Left kidney (tissue), 1 donor: ENCODE measurements at regions not wholly inside any gene's neighbourhood (a gene's known extent, or its start where the extent isn't known, plus 50 kb on each side); places are given as distances from the start of the nearest gene placed in this dataset.

Experiments used
- DNase-seq: peaks from one replicate; pipeline ENCODE4 v3.0.0-alpha.2; 2013

DNA sequence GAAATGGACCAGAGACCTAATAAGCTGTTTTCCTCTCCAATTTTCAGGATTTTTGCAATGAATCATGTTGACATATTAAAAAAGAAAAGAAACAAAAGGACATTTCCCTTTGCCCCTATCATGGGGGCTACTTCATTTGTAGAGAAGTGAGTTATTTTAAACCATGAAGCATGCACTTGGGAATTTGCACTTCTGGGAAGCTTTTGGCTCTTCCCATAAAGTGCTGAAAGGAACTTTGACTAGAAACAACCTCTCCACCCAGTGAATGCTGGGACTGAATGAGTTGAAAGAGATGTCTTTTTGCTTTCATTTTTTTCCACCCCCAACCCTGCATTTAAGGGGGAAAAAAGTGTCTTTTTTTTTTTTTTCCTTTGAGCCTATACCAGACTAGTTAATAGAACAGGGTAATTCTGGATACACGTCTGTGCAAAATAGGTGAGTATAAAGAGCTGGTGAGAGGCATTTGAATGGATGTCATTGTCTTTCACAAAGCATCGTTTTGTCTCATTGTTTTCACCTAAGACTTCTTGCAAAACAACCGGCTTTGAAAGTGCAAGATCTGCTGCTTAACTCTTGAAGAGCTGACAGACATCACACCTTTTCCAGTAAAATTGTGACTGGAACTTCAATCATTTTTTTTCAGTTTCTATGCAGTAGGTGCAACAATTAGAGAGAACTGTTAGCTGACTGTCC lies 138.7 kb upstream of the BACH2 start:
- DNase-seq, result no peak

DNA sequence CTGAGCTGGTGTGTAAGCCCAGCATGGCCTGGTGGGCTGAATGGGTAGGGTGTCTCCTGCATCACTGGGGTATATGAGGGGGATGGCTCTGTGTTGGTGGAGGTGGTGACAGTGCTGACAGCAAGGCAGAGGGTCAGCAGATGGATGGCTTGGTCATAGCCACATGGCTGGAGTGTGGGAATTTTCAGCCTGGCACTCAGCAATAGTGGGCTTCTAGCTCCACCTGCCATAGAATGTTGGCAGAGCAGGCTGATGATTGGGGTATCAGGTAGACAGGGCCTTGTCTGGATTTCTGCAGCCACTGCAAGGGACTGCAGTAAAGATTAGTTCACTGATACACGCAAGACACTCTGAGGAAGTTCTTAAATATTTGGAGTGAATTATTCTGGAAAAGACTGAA lies 137.5 kb upstream of the BACH2 start:
- DNase-seq, result no peak

GRCh38 chr6:90432937-90433336 lies 136.3 kb upstream of the BACH2 start:
- DNase-seq, result no peak

GRCh38 chr6:90432041-90432775 lies 135.6 kb upstream of the BACH2 start:
- no peak for DNase-seq

GRCh38 chr6:90431576-90431975 lies 134.9 kb upstream of the BACH2 start:
- DNase-seq, result no peak

GRCh38 chr6:90429713-90430112 lies 133.1 kb upstream of the BACH2 start:
- DNase-seq, result no peak

DNA sequence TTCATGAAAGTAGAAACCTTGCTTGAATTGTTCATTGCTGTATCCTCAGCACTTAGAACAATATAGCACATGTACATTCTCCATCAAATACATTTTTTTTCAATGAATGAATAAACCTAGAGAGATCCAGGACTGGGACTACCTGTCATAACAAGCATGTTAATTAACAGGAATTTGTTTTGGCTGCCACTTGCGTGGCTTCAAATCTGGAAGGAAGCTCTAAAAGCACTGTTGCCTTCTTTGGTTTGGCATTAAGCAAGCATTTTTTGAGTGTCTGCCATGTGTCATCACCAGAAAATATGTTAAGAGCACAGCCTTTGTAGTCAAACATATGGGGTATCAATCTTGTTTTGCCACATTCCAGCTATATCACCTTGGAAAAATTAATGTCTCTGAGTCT lies 131.9 kb upstream of the BACH2 start:
- DNase-seq, result no peak

DNA sequence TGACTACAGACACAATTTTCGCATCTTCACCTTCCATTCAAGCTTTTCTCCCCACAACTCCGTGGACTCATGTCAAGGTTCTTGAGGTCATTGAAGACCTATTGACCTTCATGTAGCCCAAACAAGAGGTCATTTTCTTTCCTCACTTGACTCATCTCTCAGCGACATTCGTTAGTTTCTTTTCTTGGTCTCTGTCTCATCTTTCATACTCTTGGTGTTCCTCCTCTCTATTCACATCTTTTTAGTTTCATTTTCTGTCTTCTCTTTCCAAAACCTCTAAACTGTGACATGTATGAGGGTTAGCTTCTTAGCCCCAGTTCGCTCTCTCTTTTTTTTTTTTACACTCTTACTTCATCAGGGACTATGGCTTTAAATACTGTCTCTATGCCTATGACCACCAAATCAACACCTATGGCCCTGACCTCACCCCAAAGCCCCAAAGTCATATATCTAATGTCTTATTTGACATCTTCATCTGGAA lies 128.6 kb upstream of the BACH2 start:
- DNase-seq, result no peak

DNA sequence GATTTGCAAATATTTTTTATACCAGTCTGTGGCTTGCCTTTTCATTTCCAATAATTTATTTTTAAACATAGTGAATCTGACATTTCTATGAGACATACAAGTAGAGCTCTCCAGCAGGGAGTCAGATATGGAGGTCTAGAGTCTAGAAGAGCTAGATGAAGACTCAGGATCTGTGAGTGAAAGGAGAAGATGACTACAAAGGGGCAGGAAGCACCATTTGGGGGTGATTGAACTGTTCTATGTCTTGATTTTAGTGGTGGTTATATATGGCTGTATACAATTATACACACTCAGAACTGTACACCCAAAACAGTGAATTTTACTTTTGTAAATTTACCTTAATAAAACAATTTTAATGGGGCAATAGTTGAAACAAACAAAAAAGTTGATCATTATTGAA lies 127.9 kb upstream of the BACH2 start:
- no peak for DNase-seq

- no peak for DNase-seq
Measured at GRCh38 chr6:90421666-90422065, 125.0 kb upstream of the BACH2 start.

DNA sequence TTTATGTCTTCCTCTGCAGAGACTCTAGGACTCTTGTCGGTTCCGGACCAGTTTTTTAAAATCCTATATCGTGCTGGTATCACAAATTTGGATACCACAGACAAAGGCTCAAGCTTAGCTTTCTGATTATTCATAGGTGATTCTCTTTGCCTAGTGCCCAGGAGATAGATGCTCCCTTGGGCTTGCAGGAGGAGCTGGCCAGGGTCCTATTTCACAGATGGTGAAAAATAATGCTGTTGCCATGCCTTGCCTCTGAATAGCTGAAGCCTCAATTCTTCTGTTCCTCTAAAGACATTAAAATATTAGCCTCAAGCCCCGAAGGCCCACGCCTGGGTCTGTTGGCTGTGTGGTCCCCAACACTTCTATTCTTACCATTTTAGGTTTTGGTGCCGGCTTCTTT lies 123.9 kb upstream of the BACH2 start:
- no peak for DNase-seq

- no peak for DNase-seq
Measured at GRCh38 chr6:90417385-90417784, 120.7 kb upstream of the BACH2 start.

DNA sequence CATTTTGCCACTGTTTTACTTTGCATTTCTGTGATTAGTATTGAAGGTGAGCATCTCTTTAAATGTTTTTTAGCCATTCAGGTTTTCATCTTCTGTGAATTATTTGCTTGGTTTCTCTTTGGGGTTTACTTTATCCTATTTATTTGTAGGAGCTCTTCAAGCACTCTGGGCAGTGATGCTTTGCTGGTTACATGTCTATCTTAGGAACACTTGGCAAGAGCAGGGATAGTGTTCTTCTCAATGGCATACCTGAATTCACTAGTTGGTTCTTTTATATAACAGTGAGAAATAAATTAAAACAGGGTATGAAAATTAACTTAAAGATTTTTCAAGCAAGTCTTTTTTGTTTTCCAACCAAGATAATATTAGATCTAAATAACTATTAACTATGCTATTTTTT lies 119.7 kb upstream of the BACH2 start:
- no peak for DNase-seq

DNA sequence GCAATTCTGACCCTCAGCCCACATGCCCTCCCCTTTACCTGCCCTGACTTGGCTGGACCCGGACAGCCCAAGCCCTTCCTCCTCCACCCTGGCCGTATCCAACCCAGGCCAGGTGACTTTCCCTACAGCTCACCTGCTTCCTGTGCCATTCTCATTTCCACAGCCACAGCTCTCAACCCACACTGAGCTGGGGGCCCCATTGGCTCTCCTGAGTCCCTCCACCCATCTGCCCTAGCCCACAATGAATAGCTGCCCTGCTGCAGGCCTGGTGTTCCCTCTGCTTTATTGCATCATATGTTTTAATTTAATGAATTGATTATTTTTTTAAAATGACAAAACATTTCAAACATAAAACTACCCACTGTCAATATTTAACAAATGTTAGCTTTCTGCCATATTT lies 118.5 kb upstream of the BACH2 start:
- no peak for DNase-seq

DNA sequence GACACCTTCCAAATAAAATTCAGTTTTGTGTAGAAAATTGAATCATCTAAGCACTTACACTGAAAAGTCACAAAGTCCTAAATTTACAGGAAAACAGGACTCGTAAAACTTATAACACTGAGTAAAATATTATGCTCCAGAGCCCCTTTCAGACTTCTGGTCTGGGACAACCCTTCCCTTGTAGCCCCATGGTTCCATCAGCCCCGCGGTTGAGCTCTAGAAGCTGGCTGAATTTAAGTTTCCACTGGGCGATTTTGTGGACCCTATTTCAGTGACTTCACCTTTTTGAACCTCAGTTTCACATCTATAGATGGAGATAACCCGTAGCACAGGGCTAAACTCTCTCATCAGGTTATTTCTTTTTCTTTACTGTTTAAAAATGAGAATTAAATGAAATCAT lies 117.7 kb upstream of the BACH2 start:
- DNase-seq, result no peak

DNA sequence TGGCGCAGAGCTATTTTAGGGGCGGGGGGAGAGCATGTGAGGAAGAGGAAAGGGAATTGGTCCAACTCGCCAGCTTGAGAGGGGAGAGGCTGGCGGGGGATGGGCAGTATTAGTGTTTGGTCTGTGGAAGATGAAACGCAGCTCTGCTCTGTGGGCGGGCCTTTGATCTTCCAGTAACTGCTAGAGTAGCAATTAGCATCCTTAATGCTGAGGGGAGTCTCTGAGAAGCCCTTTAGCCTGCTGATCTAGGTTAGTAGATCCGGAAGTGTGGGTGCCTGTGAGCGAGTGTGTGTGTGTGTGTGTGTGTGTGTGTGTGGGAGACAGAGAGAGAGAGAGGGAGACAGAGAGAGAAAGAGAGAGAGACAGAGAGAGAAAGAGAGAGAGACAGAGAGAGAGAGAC lies 117.2 kb upstream of the BACH2 start:
- DNase-seq, result peak; percentile 79

DNA sequence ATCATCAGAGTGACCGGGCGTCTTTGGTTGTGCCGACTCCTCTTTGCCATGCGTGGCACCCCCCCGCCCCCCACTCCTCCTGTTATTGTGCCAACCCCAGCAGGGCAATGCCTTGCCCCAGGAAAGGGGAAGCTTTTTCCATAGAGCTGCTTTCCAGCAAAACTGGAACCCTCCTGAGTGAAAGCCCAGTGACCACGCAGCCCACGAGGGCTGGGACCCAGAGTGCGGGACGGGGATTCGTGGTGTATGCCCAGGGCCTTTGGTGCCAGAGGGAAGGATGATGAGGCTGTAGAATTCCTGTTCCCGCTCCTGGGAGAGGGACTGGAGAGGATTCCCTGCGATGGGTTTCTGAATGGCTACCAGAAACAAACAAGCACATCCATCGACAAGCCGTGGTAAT lies 116.8 kb upstream of the BACH2 start:
- no peak for DNase-seq

- DNase-seq, result no peak
Measured at GRCh38 chr6:90412538-90413369, 116.1 kb upstream of the BACH2 start.

- DNase-seq, result no peak
Measured at GRCh38 chr6:90411292-90411781, 114.7 kb upstream of the BACH2 start.

DNA sequence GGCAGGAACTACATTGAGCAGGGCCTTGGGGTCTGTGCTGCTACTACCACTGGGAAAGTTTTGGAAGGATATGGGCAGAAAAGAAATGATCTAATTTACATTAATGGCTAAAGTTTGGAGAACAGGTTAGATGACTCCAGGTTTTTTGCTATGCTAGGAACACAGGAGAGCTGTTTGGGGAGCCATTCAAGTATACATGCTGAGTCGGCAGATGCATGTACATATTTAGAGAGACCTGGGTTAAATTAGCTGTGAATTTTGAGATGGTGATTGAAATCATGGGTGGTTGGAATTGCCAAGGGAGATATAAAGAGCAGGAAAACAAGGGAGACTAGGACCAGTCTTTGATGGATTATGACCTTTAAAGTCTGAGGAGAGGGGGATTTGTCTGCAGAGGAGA lies 113.1 kb upstream of the BACH2 start:
- no peak for DNase-seq

DNA sequence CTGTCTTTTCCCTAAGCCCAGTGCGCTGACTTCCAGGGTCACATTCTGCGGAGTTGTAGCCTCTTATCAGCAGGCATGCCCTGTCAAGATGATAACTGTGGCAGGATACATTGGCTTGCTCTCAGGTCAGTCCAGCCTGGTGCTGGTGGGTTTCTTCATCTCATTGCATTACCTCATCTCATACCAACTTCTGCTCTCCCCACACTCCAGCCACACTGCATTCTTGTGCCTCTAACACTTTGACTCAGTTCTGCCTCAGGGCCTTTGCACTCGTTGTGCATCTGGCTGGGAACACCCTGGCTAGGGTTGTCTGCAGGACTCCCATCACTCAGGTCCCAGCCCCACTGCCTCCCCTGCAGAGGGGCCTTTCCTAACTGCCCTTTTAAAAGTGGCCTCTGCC lies 110.3 kb upstream of the BACH2 start:
- DNase-seq, result no peak

- DNase-seq, result no peak
Measured at GRCh38 chr6:90406142-90406794, 109.6 kb upstream of the BACH2 start.
